GM19023 (cell line): ENCODE measurements at regions not wholly inside any gene's neighbourhood (a gene's known extent, or its start where the extent isn't known, plus 50 kb on each side); places are given as distances from the start of the nearest gene placed in this dataset.
"Not testable (repeated sequence)": the region's sequence is repeated elsewhere in the genome, so short reads cannot be mapped to it uniquely, and the experiment has no call there.

Experiments
- ATAC-seq: cut with Tn5 transposase; IDR thresholded peaks from one replicate; pipeline ENCODE4 v1.9.1; 2021; ENCODE audit warnings: mild to moderate bottlenecking, moderate library complexity; ENCODE audit not compliant: unreplicated experiment

DNA sequence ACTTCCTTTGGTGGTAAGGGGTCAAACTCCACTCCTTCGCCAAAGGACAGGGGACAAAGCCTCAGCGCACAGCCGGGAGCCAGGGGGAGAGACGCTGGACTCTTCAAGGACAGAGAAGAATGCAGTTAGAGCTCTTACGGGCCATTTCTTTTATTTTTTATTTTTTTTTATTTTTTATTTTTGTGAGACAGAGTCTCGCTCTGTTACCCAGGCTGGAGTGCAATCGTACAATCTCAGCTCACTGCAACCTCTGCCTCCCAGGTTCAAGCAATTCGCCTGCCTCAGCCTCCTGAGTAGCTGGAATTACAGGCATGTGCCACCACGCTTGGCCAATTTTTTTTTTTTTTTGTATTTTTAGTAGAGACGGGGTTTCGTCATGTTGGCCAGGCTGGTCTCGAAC is 93.2 kb upstream of the RPH3AL start, which contains the start of gene RFLNB:
RFLNB (minus strand) TSS at position 101 of the 400 bp plus-strand sequence.
- not testable (repeated sequence) for ATAC-seq

GRCh38 chr17:444879-445454 is 92.4 kb upstream of the RPH3AL start:
- ATAC-seq, result no peak

DNA sequence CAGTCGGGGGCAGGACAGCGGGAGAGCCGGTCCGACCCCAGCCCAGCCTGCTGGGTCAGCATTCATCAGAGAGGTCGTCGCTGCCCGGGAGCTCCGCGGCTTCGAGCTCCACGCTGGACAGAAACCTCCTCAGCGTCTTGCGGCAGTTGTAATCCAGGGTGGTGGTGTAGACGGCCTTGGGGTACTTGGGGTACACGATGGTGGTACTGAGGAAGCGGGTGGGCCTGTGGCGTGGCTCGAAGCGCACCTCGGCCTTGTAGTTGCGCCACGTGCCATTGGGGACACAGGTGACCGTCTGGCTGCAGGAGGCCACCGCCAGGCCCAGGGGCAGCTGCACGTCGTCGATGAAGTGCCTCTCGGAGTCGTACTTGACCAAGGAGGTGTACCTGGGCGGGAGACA is 90.5 kb upstream of the RPH3AL start:
- no peak for ATAC-seq

GRCh38 chr17:441155-441950 is 88.7 kb upstream of the RPH3AL start:
- ATAC-seq, result no peak

DNA sequence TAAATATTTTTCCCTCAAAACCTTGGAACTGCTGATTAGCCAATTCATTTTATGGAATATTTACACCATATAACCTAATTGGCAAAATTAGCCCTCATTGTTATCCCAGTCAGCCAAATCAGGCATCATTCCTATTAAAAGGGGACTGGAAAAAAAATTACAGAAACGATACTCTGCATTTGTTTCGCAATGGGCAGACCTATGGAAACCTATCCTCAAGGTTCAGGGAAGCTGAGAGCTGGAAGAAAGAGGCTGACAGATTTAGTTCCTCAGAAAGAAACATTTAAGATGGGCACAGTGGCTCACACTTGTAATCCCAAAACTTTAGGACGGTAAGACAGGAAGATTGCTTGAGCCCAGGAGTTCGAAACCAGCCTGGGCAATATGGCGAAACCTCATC is 85.6 kb upstream of the RPH3AL start:
- ATAC-seq, result no peak

GRCh38 chr17:437545-437944 is 84.9 kb upstream of the RPH3AL start:
- ATAC-seq, result no peak

- ATAC-seq, result no peak
Measured at GRCh38 chr17:436571-436970, 84.0 kb upstream of the RPH3AL start.

GRCh38 chr17:432471-432870 is 79.9 kb upstream of the RPH3AL start:
- not testable (repeated sequence) for ATAC-seq

DNA sequence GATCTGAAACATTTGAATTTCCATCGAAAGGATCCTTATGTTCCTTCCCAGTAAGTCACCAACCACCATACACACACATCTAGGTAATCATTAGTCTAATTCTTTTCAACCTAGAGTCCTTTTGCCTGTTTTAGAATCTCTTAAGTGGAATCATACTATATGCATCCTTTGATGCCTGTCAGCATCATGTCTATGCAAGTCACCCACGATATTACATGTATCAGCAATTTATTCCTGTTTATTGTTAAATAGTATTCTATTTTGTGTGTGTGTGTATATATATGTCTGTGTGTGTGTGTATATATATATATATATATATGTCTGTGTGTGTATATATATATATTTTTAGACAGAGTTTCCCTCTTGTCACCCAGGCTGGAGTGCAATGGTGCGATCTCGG is 78.9 kb upstream of the RPH3AL start:
- no peak for ATAC-seq

- no peak for ATAC-seq
Measured at GRCh38 chr17:429589-429988, 77.0 kb upstream of the RPH3AL start.

DNA sequence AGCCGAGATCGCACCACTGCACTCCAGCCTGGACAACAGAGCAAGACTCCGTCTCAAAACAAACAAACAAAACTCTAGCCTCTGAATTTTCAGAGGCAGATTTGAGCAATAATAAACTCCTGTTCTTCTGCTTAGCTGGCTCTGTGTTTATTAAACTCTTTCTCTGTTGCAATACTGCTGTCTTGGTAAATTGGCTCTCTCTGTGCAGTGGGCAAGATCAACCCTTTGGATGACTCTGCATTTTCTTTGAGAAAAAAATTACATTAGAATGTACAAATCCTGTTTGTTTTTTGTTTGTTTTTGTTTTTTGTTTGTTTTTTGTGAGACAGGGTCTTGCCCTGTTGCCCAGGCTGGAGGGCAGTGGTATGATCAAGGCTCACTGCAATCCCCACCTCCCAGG is 75.8 kb upstream of the RPH3AL start:
- no peak for ATAC-seq

DNA sequence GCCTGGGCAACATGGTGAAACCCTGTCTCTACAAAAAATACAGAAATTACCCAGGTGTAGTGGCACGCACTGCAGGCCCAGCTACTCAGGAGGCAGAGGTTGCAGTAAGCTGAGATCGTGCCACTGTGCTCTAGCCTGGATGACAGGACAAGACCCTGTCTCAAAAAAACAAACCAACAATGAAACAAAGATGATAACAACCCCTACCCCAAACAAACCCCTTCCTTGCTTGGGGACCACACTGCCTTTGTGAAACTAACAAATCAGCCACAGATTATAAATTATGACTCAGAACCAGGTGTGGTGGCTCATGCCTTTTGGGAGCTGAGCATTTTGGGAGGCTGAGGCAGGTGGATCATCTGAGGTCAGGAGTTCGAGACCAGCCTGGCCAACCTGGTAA is 75.3 kb upstream of the RPH3AL start:
- ATAC-seq, result no peak

DNA sequence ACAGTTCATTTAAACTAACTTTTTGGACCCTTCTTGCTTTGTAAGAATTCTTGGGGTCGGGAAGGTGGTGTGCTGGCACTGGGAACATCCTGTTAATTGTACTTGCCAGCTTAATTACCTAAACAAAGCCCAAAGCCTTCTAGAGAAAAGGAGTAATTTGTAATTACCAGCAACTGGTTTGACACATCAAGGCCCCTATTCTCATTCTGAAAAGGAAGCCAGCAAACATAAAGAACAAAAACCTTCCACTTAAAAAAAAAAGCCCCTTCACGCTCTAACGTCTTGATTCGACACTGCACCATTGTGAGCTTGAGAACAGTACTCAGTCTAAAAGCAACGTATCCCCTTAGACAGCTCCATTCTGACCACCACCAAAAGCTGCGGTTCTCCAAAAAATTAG is 74.7 kb upstream of the RPH3AL start:
- no peak for ATAC-seq

DNA sequence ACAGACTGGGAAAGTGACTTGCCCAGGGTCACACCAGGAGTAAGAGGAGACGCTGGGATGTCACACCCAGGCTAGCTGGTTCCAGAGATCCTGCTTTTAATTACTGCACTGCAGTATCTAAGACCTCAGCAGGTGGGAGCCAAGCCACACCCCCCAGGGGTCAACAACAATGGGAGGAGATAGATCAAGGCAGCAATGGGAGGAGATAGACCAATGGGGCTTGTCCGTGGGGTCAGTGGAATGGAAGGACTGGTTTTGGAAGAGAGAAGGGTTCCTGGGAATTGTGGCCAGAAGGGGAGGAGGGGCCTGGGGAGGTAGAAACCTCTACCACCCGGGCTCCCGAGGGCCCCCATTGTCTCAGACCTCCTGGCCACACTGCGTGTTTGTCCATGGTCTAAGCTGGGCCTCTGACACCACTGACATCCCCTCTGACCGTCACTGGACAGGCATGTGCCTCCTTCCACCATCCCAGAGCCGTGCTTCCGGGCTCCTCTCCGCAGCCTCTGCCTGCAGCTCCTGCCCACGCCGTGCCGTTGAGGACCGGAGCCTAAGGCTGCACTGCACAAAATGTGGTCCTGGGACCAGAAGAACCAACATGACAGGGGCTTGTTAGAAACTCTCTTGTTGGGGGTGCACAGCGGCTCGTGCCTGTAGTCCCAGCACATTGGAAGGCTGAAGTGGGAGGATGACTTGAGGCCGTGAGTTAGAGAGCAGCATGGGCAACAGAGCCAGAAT is 69.8 kb upstream of the RPH3AL start:
- ATAC-seq, result no peak

- no peak for ATAC-seq
Measured at GRCh38 chr17:420479-421175, 68.0 kb upstream of the RPH3AL start.

DNA sequence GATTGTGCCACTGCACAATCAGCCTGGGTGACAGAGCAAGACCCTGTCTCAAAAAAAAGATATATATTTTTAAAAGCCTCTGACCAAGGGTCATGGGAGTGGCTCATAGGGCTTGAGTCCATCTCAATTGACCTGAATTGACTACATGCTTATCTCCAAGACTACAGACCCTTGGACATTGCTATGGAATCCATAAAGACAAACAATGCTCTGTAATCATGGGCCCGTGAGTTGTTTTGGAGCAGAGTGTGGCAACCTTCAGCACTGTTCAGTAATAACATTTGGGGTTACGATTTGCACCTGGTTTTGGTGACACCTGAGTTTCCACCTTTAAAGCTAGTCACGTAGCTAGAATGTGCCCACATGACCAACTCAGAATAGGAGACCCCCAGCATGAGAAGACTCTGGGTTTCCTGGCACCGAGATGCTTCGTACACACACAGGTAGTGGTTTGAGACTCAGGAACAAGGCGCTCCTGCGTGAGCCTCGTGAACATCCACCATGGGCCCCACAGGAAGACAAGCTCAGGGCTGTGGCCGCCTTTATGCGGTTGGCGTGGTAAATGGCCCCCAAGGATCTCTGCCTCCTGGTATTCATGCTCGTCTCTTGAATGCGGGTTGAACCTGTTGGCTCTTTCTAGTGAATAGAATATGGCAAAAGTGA is 66.6 kb upstream of the RPH3AL start:
- ATAC-seq, result no peak

DNA sequence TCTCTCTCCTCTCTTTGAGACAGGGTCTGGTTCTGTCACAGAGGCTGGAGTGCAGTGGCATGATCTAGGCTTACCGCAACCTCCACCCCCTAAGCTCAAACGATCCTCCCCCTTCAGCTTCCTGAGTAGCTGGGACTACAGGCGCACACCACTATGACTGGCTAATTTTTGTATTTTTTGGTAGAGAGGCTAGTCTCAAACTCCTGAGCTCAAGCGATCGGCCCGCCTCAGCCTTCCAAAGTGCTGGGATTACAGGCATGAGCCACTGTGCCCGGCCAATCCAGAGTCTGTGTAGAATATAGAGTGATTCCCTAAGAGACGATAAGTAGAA is 65.8 kb upstream of the RPH3AL start:
- ATAC-seq, result no peak

GRCh38 chr17:417691-418420 is 65.2 kb upstream of the RPH3AL start:
- no peak for ATAC-seq

DNA sequence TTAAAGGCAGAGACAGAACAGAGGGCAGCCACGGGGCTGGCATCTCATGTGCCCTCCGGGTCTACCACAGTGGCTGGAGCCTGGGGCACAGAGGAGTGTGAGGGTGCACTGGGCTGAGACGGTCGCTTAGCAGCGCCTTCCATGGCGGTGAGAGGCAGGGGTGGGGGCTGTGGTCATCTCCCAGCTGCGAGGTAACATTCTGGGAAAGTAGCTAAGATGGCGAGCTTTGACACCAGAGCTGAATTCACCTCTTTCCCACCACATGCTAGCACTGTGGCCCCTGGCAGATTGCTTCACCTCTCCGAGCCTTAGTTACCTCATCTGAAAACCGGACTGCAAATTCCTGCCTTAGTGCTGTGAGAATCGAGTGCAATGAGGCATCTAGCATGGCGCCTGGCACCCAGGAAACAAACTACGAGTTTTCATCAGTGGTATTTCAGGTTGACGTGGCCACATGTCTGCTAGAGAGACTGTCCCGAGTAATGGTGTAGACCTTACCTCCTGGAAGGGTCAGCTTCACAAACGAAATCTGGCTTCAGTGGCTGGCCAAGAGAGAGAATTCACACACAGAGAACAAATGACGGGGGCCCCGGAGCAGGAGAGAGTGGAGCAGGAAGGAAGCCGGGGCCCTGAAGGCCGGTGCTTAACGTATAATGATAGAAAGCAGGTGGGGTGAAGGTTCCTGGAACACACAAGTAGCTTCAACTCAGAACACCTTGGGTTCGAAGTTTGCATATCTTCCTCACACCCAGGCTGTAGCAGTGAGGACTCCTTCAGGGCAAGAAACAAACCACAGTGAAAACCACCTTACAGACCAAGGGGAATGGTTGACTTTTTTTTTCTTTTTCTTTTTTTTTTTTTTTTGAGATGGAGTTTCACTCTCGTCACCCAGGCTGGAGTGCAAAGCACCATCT is 63.9 kb upstream of the RPH3AL start:
- peak; percentile 61 for ATAC-seq
